HG03432 (cell line): ENCODE measurements at regions not wholly inside any gene's neighbourhood (a gene's known extent, or its start where the extent isn't known, plus 50 kb on each side); places are given as distances from the start of the nearest gene placed in this dataset.
"Not testable (repeated sequence)": the region's sequence is repeated elsewhere in the genome, so short reads cannot be mapped to it uniquely, and the experiment has no call there.

Experiments
- ATAC-seq: cut with Tn5 transposase; IDR thresholded peaks from one replicate; pipeline ENCODE4 v1.9.1; 2021; ENCODE audit warnings: mild to moderate bottlenecking, moderate library complexity; ENCODE audit not compliant: unreplicated experiment

GRCh38 chrX:42175843-42176242, 252.5 kb upstream of the CASK start:
- ATAC-seq: no peak

- ATAC-seq: not testable (repeated sequence)
Observed at GRCh38 chrX:42157923-42158322, 234.6 kb upstream of the CASK start.

GRCh38 chrX:42151808-42152207, 228.5 kb upstream of the CASK start:
- no peak for ATAC-seq

GRCh38 chrX:42149765-42150164, 226.4 kb upstream of the CASK start:
- ATAC-seq: no peak

- no peak for ATAC-seq
Observed at GRCh38 chrX:42149281-42149680, 225.9 kb upstream of the CASK start.

- no peak for ATAC-seq
Observed at GRCh38 chrX:42143866-42144592, 220.7 kb upstream of the CASK start.

GRCh38 chrX:42140320-42140719, 217.0 kb upstream of the CASK start:
- ATAC-seq: no peak

GRCh38 chrX:42135583-42136228, 212.4 kb upstream of the CASK start:
- ATAC-seq: no peak

GRCh38 chrX:42131856-42132255, 208.5 kb upstream of the CASK start:
- no peak for ATAC-seq

GRCh38 chrX:42129022-42129940, 205.9 kb upstream of the CASK start:
- no peak for ATAC-seq

GRCh38 chrX:42128587-42128986, 205.2 kb upstream of the CASK start:
- ATAC-seq: no peak

GRCh38 chrX:42128020-42128419, 204.7 kb upstream of the CASK start:
- ATAC-seq: peak; percentile 72

GRCh38 chrX:42127563-42127962, 204.2 kb upstream of the CASK start:
- peak; percentile 39 for ATAC-seq

GRCh38 chrX:42123369-42123768, 200.0 kb upstream of the CASK start:
- ATAC-seq: no peak

- no peak for ATAC-seq
Observed at GRCh38 chrX:42119076-42119475, 195.7 kb upstream of the CASK start.

GRCh38 chrX:42117318-42117717, 194.0 kb upstream of the CASK start:
- ATAC-seq: peak; percentile 89

- ATAC-seq: no peak
Observed at GRCh38 chrX:42109428-42109827, 186.1 kb upstream of the CASK start.

GRCh38 chrX:42107495-42108488, 184.4 kb upstream of the CASK start:
- ATAC-seq: peak; percentile 78

- ATAC-seq: no peak
Observed at GRCh38 chrX:42106556-42106955, 183.2 kb upstream of the CASK start.

- no peak for ATAC-seq
Observed at GRCh38 chrX:42102586-42103282, 179.4 kb upstream of the CASK start.
